ENCODE measurements at regions not wholly inside any gene's neighbourhood (a gene's known extent, or its start where the extent isn't known, plus 50 kb on each side); places are given as distances from the start of the nearest gene placed in this dataset.

DNA sequence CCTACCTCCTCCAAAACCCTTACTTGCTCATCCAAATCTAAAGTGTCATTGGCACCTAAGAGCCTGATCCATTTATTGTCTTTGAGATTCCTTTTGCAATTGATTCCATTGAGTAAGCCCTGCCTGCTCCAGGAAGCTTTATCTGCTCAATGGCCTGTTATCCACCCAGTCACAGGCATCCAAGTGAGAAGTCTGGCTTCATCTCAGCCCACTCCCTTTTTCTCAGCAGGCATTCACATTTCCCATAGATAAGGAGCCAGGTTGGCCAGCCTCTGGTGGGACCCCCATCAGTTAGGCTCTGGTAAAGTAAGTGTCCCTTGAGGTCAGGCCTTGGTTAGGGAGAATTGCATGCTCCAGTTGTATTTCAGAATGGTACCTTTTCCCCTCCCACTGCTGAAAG, 396.2 kb upstream of the ST6GAL2 start:
- H3K27me3 ChIP-seq: no peaks in the 10 kb centered on the region
- no peaks in the 10 kb centered on the region for H3K36me3 ChIP-seq (replicated peaks in 1 of 2; ENCODE audit: insufficient read depth in 1 of 2, low read depth in 2 of 2)
- DNase-seq (no peak), ATAC-seq (no peak)
- H3K4me3 ChIP-seq: no peak overlapping the region
- H3K4me1 ChIP-seq: no peaks in the 10 kb centered on the region
- TF ChIP-seq, protein P1, sequence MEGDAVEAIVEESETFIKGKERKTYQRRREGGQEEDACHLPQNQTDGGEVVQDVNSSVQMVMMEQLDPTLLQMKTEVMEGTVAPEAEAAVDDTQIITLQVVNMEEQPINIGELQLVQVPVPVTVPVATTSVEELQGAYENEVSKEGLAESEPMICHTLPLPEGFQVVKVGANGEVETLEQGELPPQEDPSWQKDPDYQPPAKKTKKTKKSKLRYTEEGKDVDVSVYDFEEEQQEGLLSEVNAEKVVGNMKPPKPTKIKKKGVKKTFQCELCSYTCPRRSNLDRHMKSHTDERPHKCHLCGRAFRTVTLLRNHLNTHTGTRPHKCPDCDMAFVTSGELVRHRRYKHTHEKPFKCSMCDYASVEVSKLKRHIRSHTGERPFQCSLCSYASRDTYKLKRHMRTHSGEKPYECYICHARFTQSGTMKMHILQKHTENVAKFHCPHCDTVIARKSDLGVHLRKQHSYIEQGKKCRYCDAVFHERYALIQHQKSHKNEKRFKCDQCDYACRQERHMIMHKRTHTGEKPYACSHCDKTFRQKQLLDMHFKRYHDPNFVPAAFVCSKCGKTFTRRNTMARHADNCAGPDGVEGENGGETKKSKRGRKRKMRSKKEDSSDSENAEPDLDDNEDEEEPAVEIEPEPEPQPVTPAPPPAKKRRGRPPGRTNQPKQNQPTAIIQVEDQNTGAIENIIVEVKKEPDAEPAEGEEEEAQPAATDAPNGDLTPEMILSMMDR (IDR thresholded peaks at IDR 0.05): no peak
- no peak for TF ChIP-seq POLR2A (IDR thresholded peaks at IDR 0.05)
- no peaks in the 10 kb centered on the region for H3K9me3 ChIP-seq
- H3K27ac ChIP-seq: no peak overlapping the region
- intact Hi-C loops (cut with DNase I): no loop called here

DNA sequence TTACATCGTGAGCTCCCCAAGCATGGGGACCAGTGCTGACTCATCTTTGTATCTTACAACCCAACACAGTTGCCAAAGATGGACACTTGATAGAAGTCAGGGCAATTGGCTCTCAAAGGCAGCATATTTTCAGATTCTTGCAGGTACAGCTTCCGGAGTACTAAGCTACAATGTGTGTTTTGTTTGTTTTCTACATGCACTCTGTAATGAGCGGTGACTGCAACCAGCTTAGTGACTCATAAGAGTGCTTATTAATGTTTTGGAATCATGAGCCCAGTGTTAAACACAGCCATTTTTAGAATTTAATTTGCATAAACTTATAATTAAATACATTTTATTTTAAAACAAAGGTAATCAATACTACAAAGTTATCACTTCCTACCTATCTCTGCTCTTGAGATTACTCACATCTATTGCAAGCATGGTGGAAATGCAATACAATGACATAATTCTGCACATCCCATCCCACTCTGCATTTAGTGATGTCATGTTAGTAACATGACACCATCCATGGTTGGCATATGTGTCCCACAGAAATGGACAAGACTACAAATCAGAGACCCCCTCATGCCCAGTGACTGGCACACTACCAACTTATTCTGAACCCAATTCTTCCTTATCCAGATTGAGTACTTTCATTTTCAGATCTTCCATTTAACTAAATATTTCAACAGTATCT, 399.8 kb upstream of the ST6GAL2 start:
- H3K9me3 ChIP-seq: no peaks in the 10 kb centered on the region
- ATAC-seq (no peak), DNase-seq (no peak)
- TF ChIP-seq, protein P1 (IDR thresholded peaks at IDR 0.05): no peak
- TF ChIP-seq POLR2A (IDR thresholded peaks at IDR 0.05): no peak
- no peak overlapping the region for H3K27ac ChIP-seq
- no peaks in the 10 kb centered on the region for H3K36me3 ChIP-seq (replicated peaks in 1 of 2; ENCODE audit: insufficient read depth in 1 of 2, low read depth in 2 of 2)
- H3K27me3 ChIP-seq: no peaks in the 10 kb centered on the region
- no peaks in the 10 kb centered on the region for H3K4me1 ChIP-seq
- 63 to 87% methylated on average over 3 of the region's 3 CpGs for WGBS, 2 donors
- no peak overlapping the region for H3K4me3 ChIP-seq
- intact Hi-C loops (cut with DNase I): no loop called here

DNA sequence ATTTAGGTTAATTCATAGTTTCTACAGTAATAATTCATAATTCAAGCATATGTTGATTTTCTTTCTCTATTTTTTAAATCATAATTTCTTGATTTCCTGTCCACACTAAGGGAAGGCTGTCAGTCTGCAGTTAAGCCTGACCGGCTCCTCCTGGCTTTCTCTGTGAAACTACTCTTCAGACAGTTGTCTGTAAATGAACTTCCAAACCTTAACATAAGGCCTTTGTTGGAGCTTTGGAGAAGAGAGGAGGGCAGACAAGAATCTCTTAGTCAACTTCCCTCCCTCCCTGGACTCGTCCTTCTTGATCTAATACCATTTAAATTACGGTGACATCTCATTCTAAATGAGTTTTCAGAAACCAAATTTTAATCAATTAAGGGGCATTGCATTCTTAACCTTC, 404.1 kb upstream of the ST6GAL2 start:
- intact Hi-C loops (cut with DNase I): no loop called here
- ATAC-seq: no peak
- no peak for DNase-seq

DNA sequence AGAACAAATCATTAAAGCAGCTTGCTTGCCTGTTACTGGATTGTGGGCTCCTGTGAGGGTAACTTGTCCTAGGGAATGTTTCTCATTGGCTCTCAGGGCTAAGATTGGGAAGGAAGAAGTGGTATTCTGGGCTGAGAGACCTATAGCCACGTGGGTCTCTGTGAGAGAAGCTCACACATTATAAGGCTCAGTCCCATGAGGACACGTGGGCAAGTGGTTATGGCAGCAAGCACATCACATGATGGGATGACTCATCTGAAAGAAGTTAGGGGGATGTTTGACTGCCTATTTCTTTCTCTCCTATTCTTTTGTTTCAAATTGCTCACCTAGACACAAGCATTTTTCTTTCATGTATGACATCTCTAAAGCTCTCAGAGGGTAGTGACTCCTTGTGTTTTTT, 418.0 kb upstream of the ST6GAL2 start:
- DNase-seq (no peak), ATAC-seq (no peak)
- intact Hi-C loops (cut with DNase I): no loop called here
- H3K4me1 ChIP-seq: no peaks in the 10 kb centered on the region
- TF ChIP-seq, protein P1 (IDR thresholded peaks at IDR 0.05): no peak
- TF ChIP-seq POLR2A (IDR thresholded peaks at IDR 0.05): no peak
- no peaks in the 10 kb centered on the region for H3K27me3 ChIP-seq
- no peaks in the 10 kb centered on the region for H3K9me3 ChIP-seq
- 33 to 40% methylated on average over 2 of the region's 2 CpGs for WGBS, 2 donors
- no peak overlapping the region for H3K4me3 ChIP-seq
- no peak overlapping the region for H3K27ac ChIP-seq
- no peaks in the 10 kb centered on the region for H3K36me3 ChIP-seq (replicated peaks in 1 of 2; ENCODE audit: insufficient read depth in 1 of 2, low read depth in 2 of 2)

More for the DNA sequence above, 404.1 kb upstream of the ST6GAL2 start:
- no peaks in the 10 kb centered on the region for H3K9me3 ChIP-seq
- TF ChIP-seq POLR2A (IDR thresholded peaks at IDR 0.05): no peak
- TF ChIP-seq, protein P1 (IDR thresholded peaks at IDR 0.05): no peak
- 48 to 50% methylated on average over 3 of the region's 3 CpGs for WGBS, 2 donors
- no peaks in the 10 kb centered on the region for H3K27me3 ChIP-seq
- H3K4me1 ChIP-seq: no peaks in the 10 kb centered on the region
- H3K27ac ChIP-seq: no peak overlapping the region
- H3K36me3 ChIP-seq (replicated peaks in 1 of 2; ENCODE audit: insufficient read depth in 1 of 2, low read depth in 2 of 2): no peaks in the 10 kb centered on the region
- no peak overlapping the region for H3K4me3 ChIP-seq

DNA sequence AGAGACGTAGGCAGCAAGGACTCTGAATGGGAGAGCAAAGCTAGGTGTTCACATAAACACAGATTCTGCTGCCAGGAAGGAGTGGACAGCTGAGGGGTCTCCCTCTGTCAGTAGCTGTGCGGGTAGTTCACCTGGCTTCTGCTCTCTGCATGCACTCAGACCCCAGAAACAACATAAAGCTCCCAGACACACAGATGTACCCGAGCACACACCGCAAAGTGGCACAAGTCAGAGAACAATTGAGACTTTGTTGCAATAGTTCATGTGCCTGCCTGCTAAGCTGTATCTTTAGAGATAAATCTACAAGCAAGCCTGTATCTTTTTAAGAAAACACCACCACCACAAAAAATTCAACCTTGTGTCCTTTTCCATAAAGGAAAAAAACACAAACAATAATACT, 420.0 kb upstream of the ST6GAL2 start:
- ATAC-seq (no peak), DNase-seq (no peak)
- Histone ChIP-seq H3K9me3 (no peaks in the 10 kb centered on the region), H3K4me1 (no peaks in the 10 kb centered on the region), H3K27ac (no peak overlapping the region), H3K36me3 (replicated peaks in 1 of 2; ENCODE audit: insufficient read depth in 1 of 2, low read depth in 2 of 2) (no peaks in the 10 kb centered on the region), H3K27me3 (no peaks in the 10 kb centered on the region), H3K4me3 (no peak overlapping the region)
- intact Hi-C loops (cut with DNase I): no loop called here
- 13 to 24% methylated on average over 4 of the region's 4 CpGs for WGBS, 2 donors
- TF ChIP-seq POLR2A (IDR thresholded peaks at IDR 0.05): no peak
- TF ChIP-seq, protein P1 (IDR thresholded peaks at IDR 0.05): no peak
